GM18873 (cell line): ENCODE measurements at regions not wholly inside any gene's neighbourhood (a gene's known extent, or its start where the extent isn't known, plus 50 kb on each side); places are given as distances from the start of the nearest gene placed in this dataset.
"Not testable (repeated sequence)": the region's sequence is repeated elsewhere in the genome, so short reads cannot be mapped to it uniquely, and the experiment has no call there.

Source experiments
- ATAC-seq: cut with Tn5 transposase; IDR thresholded peaks from one replicate; pipeline ENCODE4 v1.9.1; 2021; ENCODE audit warnings: mild to moderate bottlenecking, moderate library complexity, moderate number of reproducible peaks; ENCODE audit not compliant: unreplicated experiment, low FRiP score

- ATAC-seq, result no peak
Measured at GRCh38 chr2:81481242-81481993, 1176.9 kb upstream of the LRRTM1 start.

- ATAC-seq, result no peak
Measured at GRCh38 chr2:81467096-81467495, 1162.5 kb upstream of the LRRTM1 start.

DNA sequence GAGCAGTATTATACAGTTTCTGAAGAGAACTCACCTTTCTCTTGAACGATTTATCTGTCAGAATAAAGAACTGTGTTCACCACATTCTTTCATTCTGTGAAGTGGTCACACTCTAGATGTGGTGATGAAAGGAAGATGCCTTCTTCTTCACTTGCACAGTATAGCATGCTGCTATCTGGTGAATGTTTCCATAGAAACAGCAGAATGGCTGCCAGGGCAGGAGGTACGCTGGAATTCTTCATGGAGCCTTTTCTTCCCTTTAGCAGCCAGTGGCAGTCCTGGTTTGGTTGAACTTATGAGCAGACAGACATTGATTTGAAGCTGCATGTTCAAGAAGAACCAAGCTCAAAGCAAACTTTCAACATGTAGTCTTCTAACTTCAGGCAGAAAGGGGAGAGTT lies 1157.9 kb upstream of the LRRTM1 start:
- no peak for ATAC-seq

DNA sequence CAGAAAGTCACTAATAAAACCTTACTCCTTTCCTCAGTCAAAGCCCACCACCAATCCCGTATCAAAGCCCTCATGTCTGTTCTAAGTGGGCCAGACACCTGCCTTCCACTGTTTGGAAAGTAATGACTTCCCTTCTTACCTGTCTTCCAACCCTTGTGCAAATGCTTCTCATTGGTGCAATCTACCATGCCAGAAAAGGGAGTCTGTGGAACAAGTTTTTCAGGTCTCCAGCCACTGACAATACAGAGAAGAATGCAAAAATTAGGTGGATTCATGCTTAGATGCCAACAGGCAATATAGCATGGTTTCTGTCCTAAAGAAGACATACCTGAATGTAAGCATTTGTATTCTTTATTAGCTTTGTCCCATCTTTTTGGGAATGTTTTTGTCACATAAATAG lies 1140.6 kb upstream of the LRRTM1 start:
- ATAC-seq, result no peak

DNA sequence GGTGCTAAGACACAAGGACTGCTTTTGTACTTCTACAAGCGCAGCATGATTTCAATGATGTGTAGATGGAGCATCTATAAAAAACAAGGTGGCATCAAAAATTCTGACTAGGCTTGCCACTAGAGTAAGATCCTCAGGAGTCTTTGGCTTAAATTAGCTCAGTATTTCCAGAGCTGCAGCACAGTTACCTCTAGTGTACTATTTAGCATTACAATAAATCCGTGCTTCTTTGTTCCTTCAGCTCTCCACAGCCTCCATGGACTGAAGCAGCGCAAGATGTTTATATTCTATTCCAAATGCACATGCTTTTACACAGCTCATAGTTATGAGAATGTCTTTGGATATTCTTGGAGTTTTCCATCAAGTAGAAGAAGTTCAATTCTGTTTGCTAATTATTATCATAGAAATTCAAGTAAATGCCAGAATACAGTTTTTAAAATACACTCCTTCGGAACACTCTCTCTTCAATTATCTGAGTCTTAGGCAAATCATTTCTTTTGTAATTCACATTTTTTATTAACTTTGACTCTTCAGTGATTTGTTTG lies 1133.0 kb upstream of the LRRTM1 start:
- no peak for ATAC-seq

GRCh38 chr2:81436256-81436655 lies 1131.7 kb upstream of the LRRTM1 start:
- ATAC-seq, result no peak

DNA sequence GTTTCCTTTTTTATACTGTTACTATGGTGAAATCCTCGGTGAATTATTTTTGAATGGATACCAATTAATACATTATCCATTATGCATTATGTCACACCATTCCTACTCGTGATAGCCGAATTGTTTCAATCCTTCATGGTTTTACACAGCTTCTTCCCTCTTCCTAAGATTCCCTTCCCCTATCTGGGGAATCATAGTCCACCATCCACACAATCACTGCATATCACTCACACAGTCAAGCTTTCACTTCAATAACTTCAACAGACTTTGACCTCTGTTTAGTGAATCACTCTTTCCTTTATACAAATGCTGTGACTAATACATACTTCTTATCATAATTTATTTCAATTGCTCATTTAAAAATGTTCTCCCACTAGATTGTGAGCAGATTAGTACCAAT lies 1108.1 kb upstream of the LRRTM1 start:
- ATAC-seq, result no peak

GRCh38 chr2:81403508-81403907 lies 1099.0 kb upstream of the LRRTM1 start:
- ATAC-seq, result no peak

DNA sequence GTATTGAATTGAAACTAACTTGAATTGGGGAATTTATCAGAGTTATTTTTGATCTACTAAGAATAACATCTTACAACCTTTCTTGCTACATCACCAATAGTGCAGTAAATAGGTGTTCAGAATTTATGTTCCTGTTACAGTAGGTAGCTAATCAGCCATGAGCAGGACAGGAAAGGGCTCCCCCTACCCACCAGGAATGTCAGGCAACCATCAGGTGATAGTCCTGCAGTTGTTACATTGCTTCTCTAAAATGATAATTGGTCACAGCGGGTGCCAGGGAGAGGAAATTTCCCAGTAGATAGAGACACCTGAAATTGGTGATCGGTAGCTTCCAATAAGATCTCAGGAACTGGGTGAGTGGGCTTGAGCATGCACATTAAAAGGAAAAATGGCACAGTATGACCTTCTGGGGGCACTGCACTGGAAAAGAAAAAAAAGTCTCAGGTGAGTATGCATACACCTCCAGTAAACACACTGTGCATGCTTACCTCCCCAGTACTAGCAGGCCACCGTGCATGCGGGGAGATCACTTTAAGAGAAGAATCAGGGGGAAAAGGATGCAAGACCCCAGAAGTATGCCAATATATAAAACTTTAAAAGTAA lies 1092.0 kb upstream of the LRRTM1 start:
- no peak for ATAC-seq

GRCh38 chr2:81395746-81396145 lies 1091.2 kb upstream of the LRRTM1 start:
- no peak for ATAC-seq

DNA sequence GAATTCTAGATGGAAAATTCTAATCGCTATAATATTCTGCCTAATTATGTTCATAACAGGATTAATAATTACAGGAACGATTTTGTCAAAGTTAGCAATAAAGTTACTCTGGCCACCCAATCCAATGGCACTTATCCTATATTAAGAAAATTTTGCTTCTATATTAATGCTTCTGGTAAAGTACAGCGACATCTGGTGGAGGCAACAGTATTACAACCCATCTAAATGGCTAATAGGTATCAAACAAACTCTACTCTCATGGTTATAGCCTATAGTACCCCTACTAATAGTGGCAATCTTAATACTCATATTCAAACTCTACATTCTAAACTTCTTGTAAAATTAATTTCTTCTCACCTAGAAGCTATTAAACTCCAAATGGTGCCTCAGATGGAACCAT lies 1084.7 kb upstream of the LRRTM1 start:
- ATAC-seq, result no peak

DNA sequence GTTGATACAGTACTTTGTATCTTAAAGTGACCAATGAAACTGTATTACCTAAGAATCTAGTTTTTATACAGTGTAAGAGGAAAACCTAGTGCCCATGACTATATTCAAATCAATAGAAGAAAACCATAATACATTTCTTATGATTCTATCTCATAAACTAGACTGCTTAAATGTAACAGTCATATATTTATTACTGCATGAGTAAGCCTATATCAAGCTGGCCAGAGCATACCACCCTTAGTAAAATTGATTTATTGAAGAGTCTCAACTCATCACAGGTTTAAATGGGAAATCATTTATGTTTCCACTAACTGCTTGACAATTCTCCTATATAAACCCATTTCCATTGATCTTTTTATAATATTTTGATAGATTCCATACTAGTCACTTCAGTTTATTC lies 1059.2 kb upstream of the LRRTM1 start:
- no peak for ATAC-seq

DNA sequence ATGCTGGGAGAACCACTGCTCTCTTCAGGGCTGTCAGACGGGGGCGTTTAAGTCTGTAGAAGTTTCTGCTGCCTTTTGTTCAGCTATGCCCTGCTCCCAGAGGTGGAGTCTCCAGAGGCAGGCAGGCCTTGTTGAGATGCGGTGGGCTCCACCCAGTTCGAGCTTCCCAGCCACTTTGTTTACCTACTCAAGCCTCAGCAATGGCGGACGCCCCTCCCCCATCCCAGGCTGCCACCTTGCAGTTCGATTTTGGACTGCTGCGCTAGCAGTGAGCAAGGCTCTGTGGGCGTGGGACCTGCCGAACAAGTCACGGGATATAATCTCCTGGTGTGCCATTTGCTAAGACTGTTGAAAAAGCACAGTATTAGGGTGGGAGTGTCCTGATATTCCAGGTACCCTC lies 1057.9 kb upstream of the LRRTM1 start:
- not testable (repeated sequence) for ATAC-seq

DNA sequence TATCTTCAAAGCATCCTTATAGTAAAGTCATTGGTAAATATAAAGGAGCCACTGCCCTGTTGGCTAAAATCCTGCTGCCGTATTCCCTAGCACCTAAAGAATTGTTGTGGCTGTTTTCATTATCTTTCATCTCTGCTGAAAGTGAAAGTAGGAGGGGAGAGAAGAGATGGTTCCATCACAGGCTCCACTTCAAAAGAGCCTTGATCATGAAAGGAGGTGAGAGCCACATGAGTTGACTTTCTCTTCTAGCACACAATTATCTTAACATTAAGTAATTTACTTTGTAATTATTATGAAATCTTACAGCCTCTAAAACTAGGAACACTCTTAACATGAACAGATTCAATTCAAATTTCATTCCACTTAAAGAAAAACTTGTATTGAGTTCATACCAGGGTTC lies 1050.9 kb upstream of the LRRTM1 start:
- ATAC-seq, result no peak

DNA sequence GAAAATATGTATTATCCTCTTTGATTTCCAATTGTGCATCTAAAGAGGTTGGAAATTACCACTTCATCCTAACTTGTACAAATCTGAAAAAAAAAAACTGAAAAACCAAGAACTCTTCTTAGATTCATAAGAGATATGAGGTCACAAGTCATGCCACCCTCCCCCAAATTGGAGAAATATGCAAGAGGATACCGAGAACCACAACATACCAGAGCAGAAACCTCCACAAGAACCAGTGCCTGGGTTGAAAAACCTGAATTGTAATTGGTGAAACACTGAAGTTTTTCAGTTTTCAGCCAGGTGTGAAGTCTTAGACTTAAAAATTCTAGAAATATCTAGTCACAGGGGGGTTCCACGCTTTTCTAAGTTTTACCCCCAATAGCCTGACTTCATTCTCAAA lies 1029.5 kb upstream of the LRRTM1 start:
- no peak for ATAC-seq

DNA sequence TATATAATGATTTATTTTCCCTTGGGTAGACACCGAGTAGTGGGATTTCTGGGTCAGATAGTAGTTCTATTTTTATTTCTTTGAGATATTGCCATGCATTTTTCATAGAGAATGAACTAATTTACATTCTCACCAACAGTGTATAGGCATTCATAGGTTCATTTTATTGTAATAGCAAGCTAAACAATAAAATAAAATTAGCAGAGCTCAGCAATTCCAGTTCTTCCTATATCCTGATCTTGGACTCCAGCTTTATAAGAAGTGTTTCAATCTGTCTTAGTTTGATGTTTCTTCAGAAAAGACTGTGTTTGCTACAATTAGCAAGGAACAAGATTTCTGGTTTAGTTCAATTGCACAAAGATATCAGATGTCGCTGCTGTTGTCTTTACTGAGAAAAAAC lies 1024.4 kb upstream of the LRRTM1 start:
- ATAC-seq, result no peak

- no peak for ATAC-seq
Measured at GRCh38 chr2:81327911-81328310, 1023.4 kb upstream of the LRRTM1 start.

DNA sequence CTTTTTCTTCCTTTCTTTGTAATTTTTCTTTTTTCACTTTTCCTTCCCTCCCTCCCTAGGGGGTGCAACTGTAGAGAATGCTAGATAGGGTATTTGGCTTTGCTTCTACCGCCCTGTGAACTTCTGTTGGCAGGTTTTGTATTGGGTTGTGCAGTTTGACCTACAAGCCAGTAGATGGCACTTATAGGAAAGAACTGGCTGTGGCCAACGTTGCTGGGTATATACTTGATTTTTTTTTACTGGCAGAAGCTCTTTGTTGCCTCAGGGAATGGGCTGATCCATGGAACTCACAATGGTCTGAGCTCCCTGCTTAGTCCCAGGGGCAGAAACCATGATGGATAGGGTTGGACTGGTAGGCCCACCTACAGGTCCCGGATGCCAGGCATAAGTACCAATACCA lies 1019.5 kb upstream of the LRRTM1 start:
- no peak for ATAC-seq

DNA sequence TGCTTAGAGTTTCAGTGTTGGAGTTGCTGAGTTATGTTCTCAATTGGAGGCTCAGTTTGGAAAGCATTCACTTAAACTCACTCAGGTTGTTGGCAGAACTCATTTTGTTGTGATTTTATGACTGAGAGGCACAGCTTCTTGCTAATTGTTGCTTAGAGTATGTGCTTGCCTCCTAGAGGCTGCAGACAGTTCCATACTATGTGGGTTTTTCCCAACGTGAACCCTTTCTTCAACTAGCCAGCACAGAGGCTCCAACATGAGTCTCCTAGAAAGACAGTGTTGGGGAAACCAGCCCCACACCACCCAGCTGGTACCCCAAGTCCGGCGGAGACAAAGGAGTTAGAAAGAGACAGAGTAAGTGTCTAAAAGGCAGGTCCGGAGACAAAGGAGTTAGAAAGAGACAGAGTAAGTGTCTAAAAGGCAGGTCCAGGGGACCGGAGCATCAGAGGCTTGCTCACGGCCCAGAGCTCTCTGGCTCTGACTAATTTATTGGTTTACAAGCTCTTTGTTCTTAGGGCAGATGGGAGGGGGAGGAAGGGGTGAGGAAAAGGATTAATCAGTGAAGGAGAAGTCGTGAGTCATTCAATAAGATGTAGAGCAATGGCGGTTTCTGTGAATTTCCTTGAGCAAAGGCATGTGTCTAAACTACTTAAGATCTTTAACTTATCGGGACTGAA lies 999.7 kb upstream of the LRRTM1 start:
- ATAC-seq, result no peak

DNA sequence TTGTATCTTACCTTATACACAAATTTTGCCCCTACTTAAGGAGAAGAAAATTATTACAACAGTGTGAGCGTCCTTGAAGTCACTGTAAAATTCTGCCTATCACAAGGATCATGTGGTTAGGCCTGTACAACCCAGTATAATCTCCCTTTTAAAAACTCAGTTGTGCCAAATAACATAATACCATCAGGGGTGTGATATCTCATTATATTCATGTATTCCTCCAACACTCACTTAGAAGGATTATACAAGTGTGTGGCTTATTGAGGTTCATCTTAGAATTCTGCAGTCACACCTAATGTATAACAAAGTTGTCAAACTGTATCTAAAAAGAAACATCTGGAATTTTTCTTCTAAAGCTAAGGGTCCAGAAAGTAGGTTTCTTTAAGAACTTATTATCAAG lies 998.8 kb upstream of the LRRTM1 start:
- no peak for ATAC-seq

DNA sequence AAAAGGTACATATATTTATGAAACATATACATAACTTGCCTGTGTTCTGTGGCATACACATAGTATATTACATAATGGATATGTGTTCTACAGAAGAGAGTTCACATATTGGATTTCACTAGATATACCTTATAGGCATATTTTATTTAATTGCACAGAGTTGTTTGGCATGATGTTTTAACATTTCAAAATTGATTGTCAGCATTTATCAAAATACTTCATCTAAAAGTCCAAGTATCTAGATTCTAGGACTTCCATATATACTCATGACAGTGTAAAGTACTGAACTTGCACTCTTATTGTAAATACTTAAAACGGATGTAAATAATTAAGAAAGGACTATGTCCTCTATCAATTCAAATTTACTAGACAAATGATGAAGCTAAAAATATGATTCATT lies 995.3 kb upstream of the LRRTM1 start:
- ATAC-seq, result no peak

DNA sequence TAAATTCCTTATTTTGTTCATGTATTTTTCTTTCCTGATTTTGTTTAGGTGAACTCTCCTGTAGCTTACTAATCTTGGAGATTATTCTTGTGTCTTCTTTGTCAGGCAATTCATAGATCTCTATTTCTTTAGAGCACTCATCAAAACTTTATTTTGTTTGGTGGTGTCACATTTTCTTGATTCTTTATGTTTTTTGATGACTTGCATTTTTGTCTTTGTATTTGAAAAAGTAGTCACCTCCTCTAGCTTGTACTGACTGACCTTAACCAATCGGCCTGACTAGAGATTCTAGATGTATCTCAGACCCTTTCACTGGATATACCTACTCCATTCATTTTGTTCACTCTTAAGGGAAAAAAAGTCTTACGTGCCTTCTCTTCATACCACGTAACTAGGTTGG lies 986.3 kb upstream of the LRRTM1 start:
- ATAC-seq, result no peak
